Astrocyte of the spinal cord (primary cell): ENCODE measurements at regions not wholly inside any gene's neighbourhood (a gene's known extent, or its start where the extent isn't known, plus 50 kb on each side); places are given as distances from the start of the nearest gene placed in this dataset.
"Not testable (repeated sequence)": the region's sequence is repeated elsewhere in the genome, so short reads cannot be mapped to it uniquely, and the experiment has no call there.

ENCODE experiments used
- DNase-seq: peaks from one replicate; pipeline ENCODE4 v3.0.0; 2011; ENCODE audit warnings: low read depth, low spot score
- H3K4me3 ChIP-seq: 2 replicates; pipeline ENCODE4 v1.5.1; 2011; ENCODE audit warnings: low read depth, mild to moderate bottlenecking, low read length, moderate library complexity
- in situ Hi-C: cut with HindIII; loops from 2 replicates; pipeline ENCODE4 v1.10.0; 2017; ENCODE audit warnings: low sequenced_read_pairs
- TF ChIP-seq, protein P1 (sequence below): IDR thresholded peaks from 2 replicates; pipeline ENCODE4 v1.5.1; 2012; ENCODE audit warnings: low read depth, mild to moderate bottlenecking, low read length, inconsistent platforms

DNA sequence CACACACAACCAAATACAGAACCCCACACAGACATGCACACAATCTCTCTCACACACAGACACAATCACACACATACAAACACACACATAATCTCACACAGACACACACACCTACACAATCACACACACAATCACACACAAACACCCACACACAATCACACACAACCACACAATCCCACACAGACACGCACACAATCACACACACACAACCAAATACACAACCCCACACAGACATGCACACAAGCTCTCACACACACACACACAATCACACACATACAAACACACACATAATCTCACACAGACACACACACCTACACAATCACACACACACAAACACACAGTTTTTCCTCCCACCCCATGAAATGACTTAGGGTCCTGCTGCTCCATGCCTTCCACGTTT lies 160.4 kb upstream of the PFKP start:
- no peak overlapping the region for H3K4me3 ChIP-seq
- no peak for DNase-seq
- in situ Hi-C loops, result no loop called here
- TF ChIP-seq, protein P1, sequence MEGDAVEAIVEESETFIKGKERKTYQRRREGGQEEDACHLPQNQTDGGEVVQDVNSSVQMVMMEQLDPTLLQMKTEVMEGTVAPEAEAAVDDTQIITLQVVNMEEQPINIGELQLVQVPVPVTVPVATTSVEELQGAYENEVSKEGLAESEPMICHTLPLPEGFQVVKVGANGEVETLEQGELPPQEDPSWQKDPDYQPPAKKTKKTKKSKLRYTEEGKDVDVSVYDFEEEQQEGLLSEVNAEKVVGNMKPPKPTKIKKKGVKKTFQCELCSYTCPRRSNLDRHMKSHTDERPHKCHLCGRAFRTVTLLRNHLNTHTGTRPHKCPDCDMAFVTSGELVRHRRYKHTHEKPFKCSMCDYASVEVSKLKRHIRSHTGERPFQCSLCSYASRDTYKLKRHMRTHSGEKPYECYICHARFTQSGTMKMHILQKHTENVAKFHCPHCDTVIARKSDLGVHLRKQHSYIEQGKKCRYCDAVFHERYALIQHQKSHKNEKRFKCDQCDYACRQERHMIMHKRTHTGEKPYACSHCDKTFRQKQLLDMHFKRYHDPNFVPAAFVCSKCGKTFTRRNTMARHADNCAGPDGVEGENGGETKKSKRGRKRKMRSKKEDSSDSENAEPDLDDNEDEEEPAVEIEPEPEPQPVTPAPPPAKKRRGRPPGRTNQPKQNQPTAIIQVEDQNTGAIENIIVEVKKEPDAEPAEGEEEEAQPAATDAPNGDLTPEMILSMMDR, result no peak

- in situ Hi-C loops, result no loop called here
- no peak overlapping the region for H3K4me3 ChIP-seq
- DNase-seq, result no peak
- TF ChIP-seq, protein P1, result no peak
Observed at GRCh38 chr10:2905851-2906250, 161.5 kb upstream of the PFKP start.

DNA sequence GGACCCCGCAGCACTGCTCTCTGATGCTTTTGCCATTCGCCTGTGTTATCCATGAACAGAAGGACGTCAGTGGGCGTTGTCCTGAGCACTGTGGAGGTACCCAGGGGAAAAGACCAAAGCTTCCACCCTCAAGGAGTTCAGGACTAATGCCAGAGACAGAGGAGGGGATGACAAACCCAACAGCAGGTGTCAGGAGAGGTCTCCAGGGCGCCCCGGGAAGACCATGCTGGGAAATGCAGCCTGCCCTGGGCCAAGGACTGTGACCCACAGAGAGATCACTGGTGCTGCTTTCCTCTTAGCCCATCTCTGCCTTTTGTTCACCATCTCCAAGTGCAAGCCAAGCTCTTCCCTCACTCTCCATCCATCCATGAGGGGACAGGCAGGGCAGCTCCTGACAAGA lies 166.8 kb upstream of the PFKP start:
- TF ChIP-seq, protein P1, result no peak
- in situ Hi-C loops, result no loop called here
- DNase-seq, result no peak
- no peak overlapping the region for H3K4me3 ChIP-seq

DNA sequence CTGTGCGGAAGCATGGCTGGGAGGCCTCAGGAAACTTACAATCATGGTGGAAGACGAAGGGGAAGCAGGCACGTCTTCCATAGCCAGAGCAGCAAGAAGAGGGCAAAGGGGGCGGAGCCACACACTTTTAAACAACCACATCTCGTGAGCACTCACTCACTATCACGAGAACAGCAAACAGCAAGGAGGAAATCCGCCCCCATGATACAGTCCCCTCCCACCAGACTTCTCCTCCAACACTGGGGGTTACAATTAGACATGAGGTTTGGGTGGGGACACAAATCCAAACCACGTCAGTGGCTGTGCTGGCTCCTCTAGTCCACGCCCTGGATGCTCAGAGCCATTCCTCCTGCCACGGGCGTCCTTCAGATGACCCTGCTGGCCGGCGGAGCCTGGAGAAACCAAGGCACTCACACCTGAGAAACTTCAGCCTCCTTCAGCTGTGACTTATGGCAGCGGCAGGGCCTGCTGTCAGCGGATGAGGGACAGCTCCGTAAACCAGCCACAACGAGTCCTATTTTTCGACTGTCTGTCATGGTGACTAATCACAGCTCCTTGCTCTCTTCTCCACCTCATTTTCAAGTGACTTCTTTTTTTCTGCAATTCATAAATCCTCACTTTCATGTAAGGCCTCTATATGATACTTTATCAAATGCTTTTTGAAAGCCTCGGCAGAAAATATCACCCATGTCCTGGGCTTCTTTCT lies 167.9 kb upstream of the PFKP start:
- TF ChIP-seq, protein P1, result no peak
- in situ Hi-C loops, result no loop called here
- DNase-seq, result no peak
- H3K4me3 ChIP-seq, result no peak overlapping the region

DNA sequence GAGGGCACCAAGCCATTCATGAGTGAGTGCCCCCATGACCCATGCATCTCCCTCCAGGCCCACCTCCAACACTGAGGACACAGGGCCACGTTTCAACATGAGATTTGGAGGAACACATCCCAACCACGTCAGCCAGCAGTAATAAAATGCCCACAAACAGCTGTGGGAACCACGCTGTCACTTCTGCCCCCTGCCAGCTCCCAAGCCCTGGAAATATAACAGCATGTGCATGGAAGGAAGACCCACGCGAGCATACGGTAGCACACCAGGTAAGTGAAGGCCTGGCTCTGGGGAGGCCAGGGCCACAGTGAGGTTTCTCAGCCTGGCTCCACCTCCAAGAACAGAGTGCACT lies 168.9 kb upstream of the PFKP start:
- TF ChIP-seq, protein P1, result no peak
- no peak overlapping the region for H3K4me3 ChIP-seq
- in situ Hi-C loops, result no loop called here
- no peak for DNase-seq

- TF ChIP-seq, protein P1, result no peak
- no peak for DNase-seq
- in situ Hi-C loops, result no loop called here
- H3K4me3 ChIP-seq, result no peak overlapping the region
Observed at GRCh38 chr10:2897619-2898508, 169.5 kb upstream of the PFKP start.

DNA sequence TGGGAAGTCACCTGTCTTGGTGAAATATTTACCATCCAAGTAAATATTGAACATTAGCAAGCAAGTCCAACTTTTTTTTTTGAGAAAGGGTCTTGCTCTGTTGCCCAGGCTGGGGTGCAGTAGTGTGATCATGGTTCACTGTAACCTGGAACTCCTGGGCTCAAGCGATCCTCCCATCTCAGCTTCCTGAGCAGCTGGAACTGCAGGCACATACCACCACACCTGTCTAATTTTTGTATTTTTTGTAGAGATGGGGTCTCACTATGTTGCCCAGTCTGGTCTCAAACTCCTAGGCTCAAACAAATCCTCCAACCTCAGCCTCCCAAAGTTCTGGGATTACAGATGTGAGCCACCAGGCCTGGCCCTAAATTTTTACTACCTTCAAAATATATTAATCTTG lies 171.0 kb upstream of the PFKP start:
- in situ Hi-C loops, DNase-seq, H3K4me3 ChIP-seq: not testable (repeated sequence)
